HG03439 (cell line): ENCODE measurements at regions not wholly inside any gene's neighbourhood (a gene's known extent, or its start where the extent isn't known, plus 50 kb on each side); places are given as distances from the start of the nearest gene placed in this dataset.
"Not testable (repeated sequence)": the region's sequence is repeated elsewhere in the genome, so short reads cannot be mapped to it uniquely, and the experiment has no call there.

Experiments
- ATAC-seq: cut with Tn5 transposase; IDR thresholded peaks from one replicate; pipeline ENCODE4 v1.9.1; 2021; ENCODE audit warnings: mild to moderate bottlenecking, moderate library complexity; ENCODE audit not compliant: unreplicated experiment

DNA sequence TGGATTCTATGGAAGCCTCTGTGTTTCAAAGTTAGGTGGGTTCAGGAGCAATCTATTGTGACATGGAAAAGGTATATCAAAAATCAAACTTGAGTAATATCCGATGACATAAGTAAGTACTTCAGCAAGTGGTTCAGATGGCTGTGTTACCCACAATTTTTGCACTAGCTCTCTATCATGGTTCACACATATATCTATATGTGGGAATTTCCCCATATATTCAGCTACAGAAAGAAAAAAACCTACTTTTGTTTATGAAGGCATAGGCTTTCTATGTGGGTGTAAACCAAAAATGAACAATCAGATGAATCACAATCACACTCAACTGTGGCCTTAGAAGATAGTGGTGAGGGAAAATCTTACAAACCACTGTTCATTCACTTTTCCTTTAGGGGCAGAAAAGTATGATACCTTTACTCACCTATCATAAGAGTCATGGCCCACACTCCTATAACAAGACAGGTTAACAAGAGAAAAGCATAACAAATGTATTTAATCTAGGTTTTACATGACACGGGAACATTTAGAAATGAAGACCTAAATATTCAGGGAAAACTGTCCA lies 449.6 kb upstream of the HTR1E start:
- ATAC-seq = no peak

DNA sequence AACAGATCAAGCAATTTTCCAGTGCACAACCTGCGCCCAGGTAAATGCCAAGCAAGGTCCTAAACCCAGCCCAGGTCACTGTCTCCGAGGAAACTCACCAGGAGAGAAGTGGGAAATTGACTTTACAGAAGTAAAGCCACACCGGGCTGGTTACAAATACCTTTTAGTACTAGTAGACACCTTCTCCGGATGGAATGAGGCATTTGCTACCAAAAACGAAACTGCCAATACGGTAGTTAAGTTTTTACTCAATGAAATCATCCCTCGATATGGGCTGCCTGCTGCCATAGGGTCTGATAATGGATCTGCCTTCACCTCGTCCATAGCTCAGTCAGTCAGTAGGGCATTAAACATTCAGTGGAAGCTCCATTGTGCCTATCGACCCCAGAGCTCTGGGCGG lies 459.0 kb upstream of the HTR1E start:
- not testable (repeated sequence) for ATAC-seq

DNA sequence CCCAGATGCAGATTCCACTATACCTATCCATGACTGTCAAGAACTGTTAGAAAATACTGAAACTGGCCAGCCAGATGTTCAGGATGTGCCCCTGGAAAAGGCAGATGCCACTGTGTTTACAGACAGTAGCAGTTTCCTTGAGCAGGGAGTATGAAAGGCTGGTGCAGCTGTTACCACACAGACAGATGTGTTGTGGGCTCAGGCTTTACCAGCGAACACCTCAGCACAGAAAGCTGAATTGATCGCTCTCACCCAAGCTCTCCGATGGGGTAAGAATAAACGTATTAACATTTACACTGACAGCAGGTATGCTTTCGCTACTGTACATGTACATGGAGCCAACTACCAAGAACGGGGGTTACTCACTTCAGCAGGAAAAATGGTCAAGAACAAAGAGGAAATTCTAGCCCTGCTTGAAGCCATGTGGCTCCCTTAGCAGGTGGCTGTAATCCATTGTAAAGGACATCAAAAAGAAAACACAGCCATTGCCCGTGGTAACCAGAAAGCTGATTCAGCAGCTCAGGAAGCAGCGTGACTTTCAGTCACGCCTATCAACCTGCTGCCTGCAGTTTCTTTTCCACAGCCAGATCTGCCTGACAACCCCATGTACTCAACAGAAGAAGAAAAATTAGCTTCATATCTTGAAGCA lies 459.7 kb upstream of the HTR1E start:
- no peak for ATAC-seq

DNA sequence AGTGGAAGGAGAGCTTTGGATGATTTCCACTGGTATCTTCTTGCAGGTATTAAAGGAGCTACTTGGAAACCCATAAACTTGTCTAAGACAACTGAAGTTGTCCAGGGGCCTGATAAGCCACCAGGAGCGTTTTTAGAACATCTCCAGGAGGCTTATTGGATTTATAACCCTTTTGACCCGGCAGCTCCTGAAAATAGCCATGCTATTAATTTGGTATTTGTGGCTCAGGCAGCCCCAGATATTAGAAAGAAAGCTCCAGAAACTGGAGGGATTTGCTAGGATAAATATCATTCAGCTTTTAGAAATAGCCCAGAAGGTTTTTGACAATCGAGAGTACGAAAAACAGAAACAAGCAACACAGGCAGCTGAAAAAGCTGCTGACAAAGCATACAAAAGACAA lies 461.0 kb upstream of the HTR1E start:
- no peak for ATAC-seq

DNA sequence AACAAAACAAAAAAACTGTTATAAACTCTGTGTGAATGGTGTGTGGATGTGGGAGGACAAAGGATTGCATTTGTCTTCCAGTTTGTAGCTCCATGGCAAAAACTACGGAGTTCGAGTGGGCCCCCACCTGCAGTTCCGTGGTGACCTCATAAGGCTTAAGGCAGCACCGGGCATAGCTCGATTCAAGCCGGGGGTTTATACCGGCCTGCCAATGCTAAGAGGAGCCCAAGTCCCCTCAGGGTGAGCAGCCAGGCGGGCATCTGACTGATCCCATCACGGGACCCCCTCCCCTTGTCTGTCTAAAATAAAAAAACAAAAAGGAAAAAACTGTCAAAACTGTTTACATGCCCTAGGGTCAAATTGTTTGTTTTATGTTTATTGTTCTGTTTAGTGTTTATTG lies 463.2 kb upstream of the HTR1E start:
- no peak for ATAC-seq

DNA sequence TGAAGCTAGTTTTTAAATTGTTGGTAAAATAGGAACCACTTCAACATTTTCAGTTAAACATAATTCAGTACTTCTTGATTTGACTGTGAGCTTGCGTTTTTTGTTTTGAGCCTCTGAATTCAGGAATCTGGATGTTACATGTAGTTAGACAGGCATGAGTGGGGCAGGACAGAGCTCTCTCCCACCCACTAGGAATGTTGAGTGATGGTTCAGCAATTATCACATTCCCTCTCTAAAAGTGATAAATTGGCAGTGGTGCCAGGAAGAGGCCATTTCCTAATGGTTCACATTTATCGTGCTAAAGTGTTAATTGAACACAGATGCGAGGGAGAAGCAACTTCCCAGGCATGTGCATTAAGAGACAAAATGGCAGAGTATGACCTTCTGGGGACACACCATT lies 465.5 kb upstream of the HTR1E start:
- no peak for ATAC-seq

DNA sequence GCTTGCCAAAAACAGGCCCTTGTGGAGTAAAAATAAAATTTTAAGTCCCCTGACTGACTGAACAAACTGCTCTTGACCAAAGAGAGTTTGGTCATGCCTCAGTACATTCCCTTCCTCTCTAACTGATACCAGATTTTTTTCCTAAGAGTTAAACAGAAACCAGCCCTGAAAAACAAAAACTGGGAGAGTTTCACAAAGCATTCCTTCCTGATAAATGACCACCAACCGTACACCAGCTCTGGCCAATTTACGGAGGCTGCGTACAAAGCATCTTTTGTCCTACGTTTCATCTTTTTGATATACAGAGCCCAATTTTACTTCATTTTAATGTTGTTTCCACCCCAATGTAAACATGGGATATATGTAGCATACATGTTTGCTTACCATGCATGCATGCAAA lies 477.4 kb upstream of the HTR1E start:
- ATAC-seq = no peak

DNA sequence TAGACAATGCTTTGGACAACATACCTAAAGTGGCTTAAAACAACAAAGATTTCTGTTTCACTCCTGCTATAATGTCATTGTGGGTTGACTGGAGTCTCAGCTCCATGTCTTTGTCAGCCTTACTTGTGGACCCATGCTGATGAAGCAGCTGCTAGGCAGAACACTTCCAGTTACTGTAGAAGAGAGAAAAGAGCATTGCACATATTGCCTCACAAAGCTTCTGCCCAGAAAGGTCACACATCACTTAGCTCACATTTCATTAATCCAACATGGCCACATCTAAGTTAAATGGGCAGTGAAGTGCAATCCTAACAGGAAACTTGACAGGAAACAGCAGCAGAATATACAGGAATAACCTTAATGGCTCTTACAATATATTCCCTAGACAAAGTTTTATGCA lies 480.5 kb upstream of the HTR1E start:
- no peak for ATAC-seq

DNA sequence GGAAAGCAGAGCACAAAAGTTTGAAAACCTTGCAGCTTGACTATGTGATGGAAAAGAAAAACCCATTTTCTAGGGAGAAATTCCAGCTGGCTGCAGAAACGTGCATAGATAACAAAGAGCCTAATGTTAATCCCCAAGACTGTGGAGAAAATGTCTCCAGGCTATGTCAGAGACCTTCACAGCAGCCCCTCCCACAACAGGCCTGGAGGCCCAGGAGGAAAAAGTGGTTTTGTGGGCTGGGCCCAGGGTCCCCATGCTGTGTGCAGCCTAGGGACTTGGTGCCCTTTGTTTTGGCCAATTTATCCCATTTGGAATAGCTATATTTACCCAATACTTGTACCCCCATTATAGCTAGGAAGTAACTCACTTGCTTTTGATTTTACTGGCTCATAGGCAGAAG lies 484.1 kb upstream of the HTR1E start:
- ATAC-seq = no peak

DNA sequence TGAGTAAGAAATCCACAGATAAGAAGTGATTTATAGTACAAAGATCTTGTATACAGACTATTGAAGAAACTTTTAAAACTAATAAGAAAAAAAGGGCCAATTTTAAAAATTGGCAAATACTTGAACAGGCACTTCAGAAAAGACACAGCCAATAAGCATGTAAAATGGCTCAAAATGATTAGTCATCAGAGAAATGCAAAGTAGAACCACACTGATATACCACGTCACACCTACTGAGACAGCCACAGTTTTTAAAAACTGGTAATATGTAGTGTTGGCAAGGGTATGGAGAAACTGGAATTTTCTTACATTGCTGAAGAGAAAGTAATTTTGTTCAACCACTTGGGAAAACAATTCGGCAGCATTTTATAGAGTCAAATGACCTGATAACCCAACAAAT lies 488.9 kb upstream of the HTR1E start:
- no peak for ATAC-seq

DNA sequence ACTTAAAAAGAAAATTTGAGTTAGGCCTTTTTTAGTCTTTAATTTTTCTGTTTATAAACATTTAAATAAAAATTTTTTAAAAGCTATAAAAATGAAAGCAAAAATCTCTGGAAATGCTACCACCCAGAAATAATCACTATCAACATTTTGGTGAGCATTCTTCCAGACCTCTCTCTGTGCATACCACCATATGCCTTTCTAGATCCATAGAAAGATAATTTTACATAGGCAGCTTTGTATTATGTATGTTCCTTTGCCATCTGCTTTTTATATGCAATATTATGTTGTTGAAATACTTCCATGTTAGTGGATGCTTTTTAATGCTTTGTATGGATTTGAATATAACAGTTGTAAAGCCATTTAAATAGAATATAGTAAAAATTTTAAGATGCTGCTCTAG lies 496.7 kb upstream of the HTR1E start:
- no peak for ATAC-seq

DNA sequence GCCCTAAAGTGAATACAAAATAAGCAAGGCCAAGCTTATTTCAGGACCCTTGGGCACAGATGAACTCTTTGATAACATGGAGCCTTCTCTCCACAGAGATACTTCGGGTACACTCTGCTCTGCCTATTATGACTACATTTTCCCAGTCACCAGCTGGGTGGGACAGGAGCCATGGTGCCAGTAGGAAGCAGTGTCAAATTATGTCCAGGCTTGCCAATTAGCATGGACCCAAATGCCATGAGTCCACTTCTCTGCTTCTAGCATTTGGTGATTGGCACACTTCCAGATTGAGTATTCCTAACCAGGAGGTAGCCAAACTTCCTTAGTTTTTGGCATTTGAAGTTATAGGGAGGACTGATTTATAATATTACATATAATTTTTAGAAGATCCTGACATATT lies 513.8 kb upstream of the HTR1E start:
- no peak for ATAC-seq

DNA sequence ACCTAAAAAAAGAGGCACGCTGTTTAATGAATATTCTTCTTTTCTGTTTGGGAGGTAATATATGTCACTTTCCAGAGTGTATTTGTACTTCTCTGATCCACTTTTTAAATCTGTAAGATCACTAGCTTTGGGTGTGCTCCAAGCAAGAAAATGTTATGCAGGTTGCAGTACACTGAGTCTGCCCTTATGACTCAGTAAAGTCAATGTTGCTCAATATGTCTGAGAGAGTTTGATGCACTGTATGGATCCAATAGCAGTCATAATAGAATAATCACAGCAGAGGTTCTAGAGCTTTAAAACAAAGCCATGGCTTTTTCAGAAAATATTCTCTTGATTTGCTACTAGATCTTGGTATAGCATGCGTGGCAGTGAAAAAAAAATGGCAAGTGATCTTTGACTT lies 525.3 kb upstream of the HTR1E start:
- no peak for ATAC-seq

DNA sequence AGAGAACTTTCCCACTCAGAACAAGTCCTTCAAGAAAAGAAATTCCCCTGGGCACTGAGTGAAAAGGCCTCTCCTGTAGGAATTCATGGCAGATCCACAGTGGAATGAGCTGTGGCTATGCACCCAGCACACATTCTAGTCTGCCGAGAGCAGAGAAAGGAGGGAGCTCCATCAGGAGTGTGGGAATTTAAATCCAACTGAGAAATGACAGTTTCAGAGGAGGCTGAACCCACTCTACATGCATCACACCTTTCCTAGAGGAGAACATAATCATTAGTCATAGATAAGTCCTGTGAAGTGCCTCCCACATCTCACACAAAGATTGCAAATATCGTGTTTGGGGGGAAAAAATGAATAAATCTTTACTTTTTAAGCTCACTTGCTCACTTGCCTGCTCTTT lies 530.2 kb upstream of the HTR1E start:
- ATAC-seq = no peak

DNA sequence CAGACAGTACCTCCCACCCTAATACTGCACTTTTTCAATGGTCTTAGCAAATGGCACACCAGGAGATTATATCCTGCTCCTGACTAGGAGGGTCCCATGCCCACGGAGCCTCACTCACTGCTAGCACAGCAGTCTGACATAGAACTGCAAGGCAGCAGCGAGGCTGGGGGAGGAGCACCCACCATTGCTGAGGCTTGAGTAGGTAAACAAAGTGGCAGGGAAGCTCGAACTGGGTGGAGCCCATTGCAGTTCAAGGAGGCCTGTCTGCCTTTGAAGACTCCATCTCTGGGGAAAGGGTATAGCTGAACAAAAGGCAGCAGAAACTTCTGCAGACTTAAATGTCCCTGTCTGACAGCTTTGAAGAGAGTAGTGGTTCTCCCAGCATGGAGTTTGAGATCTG lies 544.5 kb upstream of the HTR1E start:
- ATAC-seq = not testable (repeated sequence)

DNA sequence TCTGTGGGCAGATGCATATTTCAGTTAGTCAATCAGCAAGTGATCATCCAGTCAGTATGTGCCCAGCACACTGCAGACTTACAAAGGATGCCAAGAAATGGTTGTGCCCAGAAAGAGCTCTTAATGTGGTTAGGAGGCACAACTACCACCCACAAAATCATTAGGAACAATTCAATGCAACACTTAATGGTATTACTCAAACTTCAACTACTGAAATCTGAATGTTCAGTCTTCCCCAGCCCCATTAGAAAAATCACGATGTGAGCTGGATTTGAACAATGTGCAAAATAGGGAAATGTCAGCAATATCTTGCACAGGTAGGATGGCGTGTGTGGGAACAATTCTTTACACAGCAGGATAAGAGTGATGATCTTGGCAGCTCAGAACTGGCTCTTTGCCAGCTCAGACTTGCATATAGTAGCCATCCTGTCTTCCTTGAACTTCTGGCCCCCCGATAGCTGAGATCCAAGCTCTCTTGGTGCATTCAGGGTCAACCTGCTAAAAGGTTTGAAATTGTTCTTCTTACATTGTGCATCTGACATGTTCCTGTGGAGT lies 556.7 kb upstream of the HTR1E start:
- ATAC-seq = no peak

DNA sequence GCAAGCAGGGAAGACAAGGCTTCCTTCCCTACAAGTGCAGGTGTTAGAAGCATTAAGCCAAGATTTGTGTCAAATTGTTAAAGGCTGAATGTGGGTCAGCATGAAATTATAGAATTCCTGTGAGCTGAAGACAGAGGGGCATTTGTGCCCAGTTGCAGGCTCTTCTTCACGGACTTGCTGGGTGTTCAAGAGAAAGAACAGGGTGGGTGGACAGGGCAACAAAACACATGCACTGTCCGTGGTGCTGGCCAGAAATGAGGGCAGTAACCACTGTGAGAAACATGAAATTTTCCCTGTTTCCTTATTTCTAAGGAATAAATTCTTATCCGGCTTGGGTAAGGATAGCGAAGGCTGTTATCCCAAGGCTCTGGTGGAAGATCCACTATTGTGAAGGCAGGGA lies 579.5 kb upstream of the HTR1E start:
- ATAC-seq = no peak

DNA sequence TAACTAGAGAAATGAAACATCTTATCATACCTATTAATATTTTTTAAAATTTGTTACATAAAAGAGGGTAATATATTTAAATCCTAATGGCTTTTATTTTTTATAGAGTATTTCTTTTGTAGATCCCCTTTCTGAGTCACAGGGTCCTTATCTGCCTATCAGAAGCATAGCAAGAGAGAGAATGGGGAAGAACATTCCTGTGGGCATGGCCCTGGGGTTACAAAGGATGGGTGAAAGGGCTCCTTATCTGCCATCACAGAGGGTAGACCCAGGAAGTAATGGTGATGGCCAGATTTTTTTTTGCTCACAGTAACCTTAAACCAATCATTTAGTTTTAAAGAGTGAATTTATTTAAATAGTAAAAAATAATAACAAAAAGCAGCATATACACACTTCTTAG lies 582.1 kb upstream of the HTR1E start:
- no peak for ATAC-seq

DNA sequence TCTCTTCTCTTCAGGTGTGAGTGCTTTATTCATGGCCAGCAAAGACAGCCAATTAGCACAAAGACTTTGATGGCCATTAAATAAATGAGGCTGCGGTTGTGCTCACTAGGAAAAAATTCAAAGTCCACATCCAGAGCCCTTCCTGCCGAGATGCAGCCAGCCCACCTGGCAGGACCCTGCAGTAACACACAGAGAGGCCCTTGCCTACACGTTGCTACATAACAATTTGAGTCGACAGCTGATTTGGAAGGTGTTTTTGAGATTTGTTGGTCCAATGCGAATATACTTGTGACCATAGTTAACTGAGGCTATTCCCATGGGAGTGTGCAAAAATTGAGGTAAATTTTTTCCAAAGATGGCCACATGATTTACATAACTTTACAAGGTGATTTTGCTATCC lies 605.4 kb upstream of the HTR1E start:
- no peak for ATAC-seq

DNA sequence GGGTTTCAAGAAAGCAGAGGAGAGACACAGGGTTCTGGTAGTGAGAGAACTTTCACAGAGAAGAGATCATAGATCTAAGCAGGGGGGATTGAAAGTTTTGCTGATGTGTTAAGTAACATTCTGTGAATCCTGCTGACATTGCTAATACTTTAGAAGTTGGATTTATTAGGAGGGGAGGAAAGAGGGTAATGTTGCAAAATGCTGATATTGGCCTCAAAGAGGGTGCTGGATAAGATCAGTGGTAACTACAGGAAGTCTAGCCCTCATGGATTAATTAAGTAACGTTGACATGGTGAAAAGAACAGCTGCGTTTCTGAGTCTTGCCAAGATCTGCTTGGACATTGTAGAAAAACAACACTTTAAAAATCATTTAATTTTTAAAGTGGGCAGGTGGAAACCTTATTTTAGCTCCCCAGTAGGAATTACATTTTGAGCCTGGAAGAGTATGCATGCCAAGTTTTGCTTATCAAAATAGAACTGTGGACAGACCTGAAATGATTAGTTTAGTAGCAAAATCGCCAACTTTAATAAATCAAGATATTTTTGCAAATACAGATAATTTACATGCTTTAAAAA lies 606.0 kb upstream of the HTR1E start:
- no peak for ATAC-seq

DNA sequence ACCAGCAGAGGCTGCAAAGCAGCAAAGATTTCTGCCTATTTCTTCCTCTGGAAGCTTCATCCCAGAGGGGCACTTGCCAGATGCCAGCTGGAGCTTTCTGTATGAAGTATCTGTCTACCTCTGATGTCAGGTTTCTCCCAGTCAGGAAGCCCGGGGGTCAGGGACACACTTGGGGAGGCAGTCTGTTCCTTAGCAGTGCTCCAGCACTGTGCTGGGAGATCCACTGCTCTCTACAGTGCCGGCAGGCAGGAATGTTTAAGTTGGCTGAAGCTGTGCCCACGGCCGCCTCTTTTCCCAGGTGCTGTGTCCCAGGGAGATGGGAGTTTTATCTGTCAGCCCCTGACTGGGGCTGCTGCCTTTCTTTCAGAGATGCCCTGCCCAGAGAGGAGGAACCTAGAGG lies 631.1 kb upstream of the HTR1E start:
- no peak for ATAC-seq

DNA sequence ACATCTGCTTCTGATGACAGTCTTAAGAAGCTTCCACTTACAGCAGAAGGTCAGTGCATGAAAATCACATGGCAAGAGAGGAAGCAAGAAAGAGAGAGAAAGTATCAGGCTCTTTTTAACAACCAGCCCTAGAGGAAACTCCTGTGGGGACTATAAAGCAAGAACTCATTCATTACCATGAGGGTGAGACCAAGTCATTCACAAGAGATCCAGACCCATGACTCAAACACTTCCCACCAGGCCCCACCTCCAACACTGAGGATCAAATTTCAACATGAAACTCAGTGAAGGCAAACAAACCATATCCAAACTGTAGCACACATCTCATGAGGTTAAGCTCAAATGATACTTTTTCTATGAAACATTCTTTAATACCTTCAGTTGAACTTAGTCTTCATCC lies 643.2 kb upstream of the SYNCRIP start:
- no peak for ATAC-seq
